HepG2 (cell line): ENCODE measurements at regions not wholly inside any gene's neighbourhood (a gene's known extent, or its start where the extent isn't known, plus 50 kb on each side); places are given as distances from the start of the nearest gene placed in this dataset.

ENCODE experiments used
- ATAC-seq: fragments of 200-7000 bp; cut with Tn5 transposase; 3 replicates; pipeline ENCODE4 v1.9.1; 2020; ENCODE audit warnings: mild to moderate bottlenecking, moderate library complexity
- BruUV-seq: library from RNA; stranded (reverse); fragments of 400-500 nt; replicated peaks from 2 replicates; lab custom pipeline; 2021; lab: Mats Ljungman, UMichigan
- CTCF ChIA-PET: fragments of 300-600 bp; formaldehyde crosslinking; extraction: SDS; loops from one replicate; lab custom pipeline; 2021; ENCODE audit warnings: low total read pairs, inconsistent platforms, low intra/inter-chr PET ratio; lab: Yijun Ruan, JAX
- POLR2A ChIA-PET: fragments of 350-600 bp; sonication (Branson Sonifier 250); formaldehyde crosslinking; loops from one replicate; lab custom pipeline; 2020; ENCODE audit warnings: antibody characterized with exemption, inconsistent platforms; lab: Yijun Ruan, JAX
- DNase-seq: peaks from one replicate; pipeline ENCODE4 v3.0.0-alpha.2; 2015; ENCODE audit warnings: low spot score
- FAIRE-seq: peaks from 3 replicates; lab custom pipeline; 2011; peaks lifted over from hg19 to GRCh38; lab: Jason Lieb, UNC
- H2AFZ ChIP-seq: one replicate; pipeline ENCODE4 v1.6.1; 2011; ENCODE audit warnings: low read length, inconsistent platforms
- H3K27ac ChIP-seq: fragments of 300-600 bp; 3 replicates; pipeline ENCODE4 v1.8.0; 2011; ENCODE audit warnings: mixed run types, mild to moderate bottlenecking, mixed read lengths, low read length, inconsistent platforms; ENCODE audit not compliant: insufficient read depth; ENCODE audit errors: extremely low read length
- H3K27me3 ChIP-seq, 2 experiments: fragments of 200-600 bp in 1 of 2; 2 replicates in 1 of 2; 3 replicates in 1 of 2; pipeline versions ENCODE4 v1.6.0 to v1.8.0; 2011; ENCODE audit warnings: low read length in 2 of 2, mild to moderate bottlenecking in 2 of 2, moderate library complexity in 2 of 2, inconsistent platforms in 1 of 2; ENCODE audit not compliant: insufficient read depth in 2 of 2, control insufficient read depth in 1 of 2
- H3K36me3 ChIP-seq, 2 experiments: fragments of 200-600 bp in 1 of 2; replicated peaks in 1 of 2; 2 replicates in 1 of 2; 3 replicates in 1 of 2; pipeline versions ENCODE4 v1.5.1 to v1.8.0; 2011; ENCODE audit warnings: low read length in 2 of 2, inconsistent platforms in 1 of 2; ENCODE audit not compliant: insufficient read depth in 2 of 2, control insufficient read depth in 1 of 2
- H3K4me1 ChIP-seq: 2 replicates; pipeline ENCODE4 v1.5.1; 2012; ENCODE audit warnings: low read length, inconsistent platforms; ENCODE audit not compliant: insufficient read depth
- H3K4me2 ChIP-seq: 2 replicates; pipeline ENCODE4 v1.6.0; 2011; ENCODE audit warnings: low read depth, low read length, inconsistent platforms
- H3K4me3 ChIP-seq, 3 experiments: fragments of 200-600 bp in 1 of 3; sonication (generic), shearing (Covaris generic) in 1 of 3; replicated peaks in 1 of 3; 2 replicates each; pipeline ENCODE4 v1.5.1; 2011 to 2016; ENCODE audit warnings: low read length in 3 of 3, inconsistent platforms in 2 of 3, low read depth in 2 of 3, mild to moderate bottlenecking in 2 of 3, control low read depth in 1 of 3, mixed read lengths in 1 of 3; ENCODE audit not compliant: insufficient read depth in 1 of 3
- H3K79me2 ChIP-seq: one replicate; pipeline ENCODE4 v1.6.1; 2011; ENCODE audit warnings: low read length, inconsistent platforms; ENCODE audit not compliant: insufficient read depth
- H3K9ac ChIP-seq: 2 replicates; pipeline ENCODE4 v1.6.0; 2011; ENCODE audit warnings: mild to moderate bottlenecking, low read depth, low read length, inconsistent platforms; ENCODE audit not compliant: insufficient read depth
- H3K9me3 ChIP-seq: 2 replicates; pipeline ENCODE4 v1.5.1; 2012; ENCODE audit warnings: mild to moderate bottlenecking, low read length
- H4K20me1 ChIP-seq: 2 replicates; pipeline ENCODE4 v1.6.0; 2011; ENCODE audit warnings: inconsistent platforms, mild to moderate bottlenecking, low read length, moderate library complexity; ENCODE audit not compliant: insufficient read depth
- BORCS8-MEF2B ChIP-seq: sonication (generic); formaldehyde crosslinking; IDR thresholded peaks from 2 replicates; pipeline ENCODE4 v1.8.0; 2022; ENCODE audit warnings: mild to moderate bottlenecking, missing genetic modification reagents
- CCDC6 ChIP-seq: sonication (generic); formaldehyde crosslinking; IDR thresholded peaks from 2 replicates; pipeline ENCODE4 v1.8.1; 2022; ENCODE audit warnings: mild to moderate bottlenecking, missing genetic modification reagents, moderate library complexity
- ISX ChIP-seq: sonication (generic); formaldehyde crosslinking; conservative IDR thresholded peaks from 2 replicates; pipeline ENCODE4 v1.5.0; 2020; ENCODE audit warnings: missing genetic modification reagents
- NFE2 ChIP-seq: sonication (generic); formaldehyde crosslinking; IDR thresholded peaks from 2 replicates; pipeline ENCODE4 v1.4.0; 2020; ENCODE audit warnings: missing genetic modification reagents
- NFIC ChIP-seq: IDR thresholded peaks from 2 replicates; pipeline ENCODE4 v1.6.1; 2012; ENCODE audit warnings: mild to moderate bottlenecking, low read length, inconsistent platforms
- SUZ12 ChIP-seq: fragments of 150-350 bp; IDR thresholded peaks from 2 replicates; pipeline ENCODE4 v1.6.1; 2014; ENCODE audit warnings: low read depth, low read length
- ZMYM3 ChIP-seq: sonication (generic); formaldehyde crosslinking; IDR thresholded peaks from 2 replicates; pipeline ENCODE4 v1.5.1; 2020; ENCODE audit warnings: mild to moderate bottlenecking, missing genetic modification reagents
- ZNF121 ChIP-seq: sonication (generic); formaldehyde crosslinking; IDR thresholded peaks from 2 replicates; pipeline ENCODE4 v1.5.0; 2020; ENCODE audit warnings: mild to moderate bottlenecking, missing genetic modification reagents
- ZNF354B ChIP-seq: sonication (generic); formaldehyde crosslinking; IDR thresholded peaks from 2 replicates; pipeline ENCODE4 v1.8.0; 2022; ENCODE audit warnings: mild to moderate bottlenecking, missing genetic modification reagents
- ZNF543 ChIP-seq: sonication (generic); formaldehyde crosslinking; IDR thresholded peaks from 2 replicates; pipeline ENCODE4 v1.4.0; 2020; ENCODE audit warnings: mild to moderate bottlenecking, missing genetic modification reagents
- WGBS: methylation state at CpG from one replicate; pipeline ENCODE4 v1.1.6; 2017; ENCODE audit warnings: low lambda C conversion rate; 5-methylcytosine and 5-hydroxymethylcytosine counted together
- in situ Hi-C: cut with HindIII; loops from 2 replicates; pipeline ENCODE4 v1.10.0; 2017; ENCODE audit warnings: low pct_unique_long_range_greater_than_20kb; ENCODE audit not compliant: extremely low pct_ligation_motif_present
- intact Hi-C: fragments of 100-400 bp; cut with micrococcal nuclease; formaldehyde crosslinking; loops from one replicate; pipeline ENCODE4 v1.10.0; 2022; ENCODE audit not compliant: unreplicated experiment
- TF ChIP-seq, protein P1 (sequence below): IDR thresholded peaks from 2 replicates; pipeline ENCODE4 v1.6.1; 2018; ENCODE audit warnings: missing genetic modification reagents, mild to moderate bottlenecking, missing compliant biosample characterization
- TF ChIP-seq, protein P2 (sequence below): sonication (generic); formaldehyde crosslinking; IDR thresholded peaks from 2 replicates; pipeline ENCODE4 v1.4.0; 2020; ENCODE audit warnings: missing genetic modification reagents
- TF ChIP-seq, protein P3 (sequence below): sonication (generic); IDR thresholded peaks from 2 replicates; pipeline ENCODE4 v1.6.1; 2016; ENCODE audit warnings: low read depth, borderline replicate concordance
- TF ChIP-seq, protein P4 (sequence below): sonication (generic); formaldehyde crosslinking; conservative IDR thresholded peaks from 2 replicates; pipeline ENCODE4 v1.4.0; 2020; ENCODE audit warnings: missing genetic modification reagents
- TF ChIP-seq, protein P5 (sequence below): sonication (generic); formaldehyde crosslinking; conservative IDR thresholded peaks from 2 replicates; pipeline ENCODE4 v1.4.0; 2020; ENCODE audit warnings: missing genetic modification reagents
- TF ChIP-seq, protein P6 (sequence below): IDR thresholded peaks from 2 replicates; pipeline ENCODE4 v1.6.1; 2016; ENCODE audit warnings: low read depth, borderline replicate concordance

DNA sequence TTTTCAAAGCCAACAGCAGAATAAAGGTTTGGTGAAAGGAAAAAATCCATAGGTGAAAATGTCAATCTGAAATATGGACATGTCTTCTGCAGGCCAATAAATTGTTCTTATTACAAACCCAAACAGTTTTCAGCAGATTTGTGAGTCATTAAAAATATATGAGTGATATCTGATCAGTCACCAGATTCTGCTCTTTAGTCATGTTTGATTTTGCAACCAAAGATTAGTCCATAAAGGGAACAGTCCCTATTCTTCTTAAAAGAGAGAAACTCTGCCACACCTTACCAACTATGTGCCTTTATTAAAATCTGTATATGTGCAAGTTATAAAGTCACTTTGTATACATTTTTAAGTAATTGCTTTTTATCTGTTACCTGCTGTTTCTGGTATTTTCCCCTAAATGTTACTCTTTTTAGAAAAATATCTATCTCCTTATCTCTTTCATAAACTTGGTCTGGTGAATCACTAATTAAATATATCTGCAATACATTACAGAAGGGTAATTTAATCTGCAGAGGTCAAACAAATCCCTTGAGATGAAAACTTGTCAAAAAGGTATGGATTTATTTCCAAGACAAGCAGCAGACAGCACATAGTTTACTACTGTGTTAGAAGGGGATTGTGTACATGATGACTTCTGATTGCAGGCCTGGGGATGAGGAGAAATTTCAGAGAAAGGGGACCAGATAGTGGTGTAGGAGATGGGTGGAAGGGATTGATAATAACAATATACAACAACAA, 322.9 kb upstream of the NWD2 start (continued):
- TF ChIP-seq, protein P1, sequence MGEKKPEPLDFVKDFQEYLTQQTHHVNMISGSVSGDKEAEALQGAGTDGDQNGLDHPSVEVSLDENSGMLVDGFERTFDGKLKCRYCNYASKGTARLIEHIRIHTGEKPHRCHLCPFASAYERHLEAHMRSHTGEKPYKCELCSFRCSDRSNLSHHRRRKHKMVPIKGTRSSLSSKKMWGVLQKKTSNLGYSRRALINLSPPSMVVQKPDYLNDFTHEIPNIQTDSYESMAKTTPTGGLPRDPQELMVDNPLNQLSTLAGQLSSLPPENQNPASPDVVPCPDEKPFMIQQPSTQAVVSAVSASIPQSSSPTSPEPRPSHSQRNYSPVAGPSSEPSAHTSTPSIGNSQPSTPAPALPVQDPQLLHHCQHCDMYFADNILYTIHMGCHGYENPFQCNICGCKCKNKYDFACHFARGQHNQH (CRISPR knock-in tag), result no peak
- TF ChIP-seq, protein P2, sequence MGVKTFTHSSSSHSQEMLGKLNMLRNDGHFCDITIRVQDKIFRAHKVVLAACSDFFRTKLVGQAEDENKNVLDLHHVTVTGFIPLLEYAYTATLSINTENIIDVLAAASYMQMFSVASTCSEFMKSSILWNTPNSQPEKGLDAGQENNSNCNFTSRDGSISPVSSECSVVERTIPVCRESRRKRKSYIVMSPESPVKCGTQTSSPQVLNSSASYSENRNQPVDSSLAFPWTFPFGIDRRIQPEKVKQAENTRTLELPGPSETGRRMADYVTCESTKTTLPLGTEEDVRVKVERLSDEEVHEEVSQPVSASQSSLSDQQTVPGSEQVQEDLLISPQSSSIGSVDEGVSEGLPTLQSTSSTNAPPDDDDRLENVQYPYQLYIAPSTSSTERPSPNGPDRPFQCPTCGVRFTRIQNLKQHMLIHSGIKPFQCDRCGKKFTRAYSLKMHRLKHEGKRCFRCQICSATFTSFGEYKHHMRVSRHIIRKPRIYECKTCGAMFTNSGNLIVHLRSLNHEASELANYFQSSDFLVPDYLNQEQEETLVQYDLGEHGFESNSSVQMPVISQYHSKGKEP (CRISPR knock-in tag), result no peak
- TF ChIP-seq, protein P3, sequence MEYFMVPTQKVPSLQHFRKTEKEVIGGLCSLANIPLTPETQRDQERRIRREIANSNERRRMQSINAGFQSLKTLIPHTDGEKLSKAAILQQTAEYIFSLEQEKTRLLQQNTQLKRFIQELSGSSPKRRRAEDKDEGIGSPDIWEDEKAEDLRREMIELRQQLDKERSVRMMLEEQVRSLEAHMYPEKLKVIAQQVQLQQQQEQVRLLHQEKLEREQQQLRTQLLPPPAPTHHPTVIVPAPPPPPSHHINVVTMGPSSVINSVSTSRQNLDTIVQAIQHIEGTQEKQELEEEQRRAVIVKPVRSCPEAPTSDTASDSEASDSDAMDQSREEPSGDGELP, result no peak
- TF ChIP-seq SUZ12 (no peak), BORCS8-MEF2B (CRISPR knock-in tag) (no peak)

DNA sequence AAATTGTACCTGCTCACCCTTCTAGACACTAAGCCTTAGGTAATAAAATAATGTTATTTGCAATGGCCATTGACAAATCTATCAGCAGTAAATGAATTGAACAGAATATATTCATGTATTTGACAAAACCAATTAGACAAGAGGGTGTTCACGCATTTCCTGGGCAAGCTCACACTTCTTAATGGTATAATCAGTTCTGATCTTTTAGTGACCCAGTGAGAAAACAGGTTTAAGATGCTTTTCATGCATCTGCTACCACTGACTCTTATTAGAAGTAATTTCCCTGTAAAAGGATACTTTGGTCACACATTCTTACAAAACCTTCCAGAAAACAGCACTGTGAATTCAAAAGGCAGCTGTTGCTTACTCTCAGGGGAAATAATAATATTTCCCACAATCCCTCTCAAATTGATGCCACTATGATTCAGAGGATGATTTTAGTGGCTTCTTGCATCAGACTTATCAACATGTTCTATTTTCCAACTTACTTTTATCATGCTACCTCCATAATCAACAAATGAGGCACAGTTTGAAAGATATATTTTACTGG, 313.9 kb upstream of the NWD2 start:
- Histone ChIP-seq H3K9ac (no peak overlapping the region), H2AFZ (no peak overlapping the region), H3K79me2 (no peaks in the 10 kb centered on the region), H3K27ac (no peak overlapping the region), H3K4me1 (no peaks in the 10 kb centered on the region), H3K9me3 (no peaks in the 10 kb centered on the region), H3K27me3 (no peaks in the 10 kb centered on the region), H3K36me3 (no peaks in the 10 kb centered on the region), H3K4me3 (no peak overlapping the region), H3K4me2 (no peak overlapping the region), H4K20me1 (no peaks in the 10 kb centered on the region)
- FAIRE-seq, result no peak
- POLR2A ChIA-PET, result no interaction called here
- in situ Hi-C loops, result no loop called here
- no TSS peak for BruUV-seq
- ATAC-seq, result no peak
- DNase-seq, result no peak
- intact Hi-C loops, result no loop called here
- CTCF ChIA-PET, result no interaction called here
- 0% methylated on average over 1 of the region's 1 CpG for WGBS
- TF ChIP-seq NFIC (no peak), ZMYM3 (CRISPR knock-in tag) (no peak), CCDC6 (CRISPR knock-in tag) (no peak), ZNF121 (CRISPR knock-in tag) (no peak), ISX (CRISPR knock-in tag) (no peak), ZNF354B (CRISPR knock-in tag) (no peak), ZNF543 (CRISPR knock-in tag) (no peak), NFE2 (CRISPR knock-in tag) (no peak)
- TF ChIP-seq, protein P4, sequence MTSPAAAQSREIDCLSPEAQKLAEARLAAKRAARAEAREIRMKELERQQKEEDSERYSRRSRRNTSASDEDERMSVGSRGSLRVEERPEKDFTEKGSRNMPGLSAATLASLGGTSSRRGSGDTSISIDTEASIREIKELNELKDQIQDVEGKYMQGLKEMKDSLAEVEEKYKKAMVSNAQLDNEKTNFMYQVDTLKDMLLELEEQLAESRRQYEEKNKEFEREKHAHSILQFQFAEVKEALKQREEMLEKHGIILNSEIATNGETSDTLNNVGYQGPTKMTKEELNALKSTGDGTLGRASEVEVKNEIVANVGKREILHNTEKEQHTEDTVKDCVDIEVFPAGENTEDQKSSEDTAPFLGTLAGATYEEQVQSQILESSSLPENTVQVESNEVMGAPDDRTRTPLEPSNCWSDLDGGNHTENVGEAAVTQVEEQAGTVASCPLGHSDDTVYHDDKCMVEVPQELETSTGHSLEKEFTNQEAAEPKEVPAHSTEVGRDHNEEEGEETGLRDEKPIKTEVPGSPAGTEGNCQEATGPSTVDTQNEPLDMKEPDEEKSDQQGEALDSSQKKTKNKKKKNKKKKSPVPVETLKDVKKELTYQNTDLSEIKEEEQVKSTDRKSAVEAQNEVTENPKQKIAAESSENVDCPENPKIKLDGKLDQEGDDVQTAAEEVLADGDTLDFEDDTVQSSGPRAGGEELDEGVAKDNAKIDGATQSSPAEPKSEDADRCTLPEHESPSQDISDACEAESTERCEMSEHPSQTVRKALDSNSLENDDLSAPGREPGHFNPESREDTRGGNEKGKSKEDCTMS, result no peak
- TF ChIP-seq, protein P5, sequence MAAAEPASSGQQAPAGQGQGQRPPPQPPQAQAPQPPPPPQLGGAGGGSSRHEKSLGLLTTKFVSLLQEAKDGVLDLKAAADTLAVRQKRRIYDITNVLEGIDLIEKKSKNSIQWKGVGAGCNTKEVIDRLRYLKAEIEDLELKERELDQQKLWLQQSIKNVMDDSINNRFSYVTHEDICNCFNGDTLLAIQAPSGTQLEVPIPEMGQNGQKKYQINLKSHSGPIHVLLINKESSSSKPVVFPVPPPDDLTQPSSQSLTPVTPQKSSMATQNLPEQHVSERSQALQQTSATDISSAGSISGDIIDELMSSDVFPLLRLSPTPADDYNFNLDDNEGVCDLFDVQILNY, result no peak
- TF ChIP-seq, protein P6, sequence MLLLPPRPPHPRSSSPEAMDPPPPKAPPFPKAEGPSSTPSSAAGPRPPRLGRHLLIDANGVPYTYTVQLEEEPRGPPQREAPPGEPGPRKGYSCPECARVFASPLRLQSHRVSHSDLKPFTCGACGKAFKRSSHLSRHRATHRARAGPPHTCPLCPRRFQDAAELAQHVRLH (CRISPR knock-in tag), result no peak
